ENCODE measurements at regions not wholly inside any gene's neighbourhood (a gene's known extent, or its start where the extent isn't known, plus 50 kb on each side); places are given as distances from the start of the nearest gene placed in this dataset.

DNA sequence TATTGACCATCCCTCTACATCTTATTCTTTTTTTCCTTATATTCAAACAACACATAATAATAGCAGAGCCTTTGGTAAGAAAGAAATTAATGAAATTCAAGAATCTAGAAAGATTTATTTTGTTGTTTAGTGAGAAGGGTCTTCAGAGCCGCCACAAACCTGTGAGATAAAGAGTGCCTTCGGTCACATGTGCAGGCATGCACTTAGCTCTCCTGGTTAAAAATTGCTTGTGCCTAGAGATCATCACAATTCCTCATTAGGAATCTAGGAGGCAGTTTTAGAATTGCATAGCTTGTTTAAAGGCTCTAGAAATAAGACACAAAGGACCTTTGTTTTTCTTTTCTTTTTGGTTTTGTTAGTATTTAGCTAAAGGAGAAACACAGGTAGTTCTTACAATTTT is 1948.4 kb upstream of the IGFBP7 start:
- TF ChIP-seq GATA2 (IDR thresholded peaks at IDR 0.05; ENCODE audit: low read depth, low read length) (no peak), GATA3 (IDR thresholded peaks at IDR 0.05; ENCODE audit: low read depth, low read length) (no peak)
